HepG2 (cell line): ENCODE measurements at regions not wholly inside any gene's neighbourhood (a gene's known extent, or its start where the extent isn't known, plus 50 kb on each side); places are given as distances from the start of the nearest gene placed in this dataset.
A peak's percentile ranks its signal among the peaks of the same experiment; 100 is the strongest.

Experiments
- AGO1 ChIP-seq: fragments of 200-400 bp; formaldehyde crosslinking; IDR thresholded peaks from 2 replicates; pipeline ENCODE4 v1.6.1; 2017; ENCODE audit warnings: mild to moderate bottlenecking, low read depth, low read length, moderate library complexity; ENCODE audit not compliant: poor library complexity, severe bottlenecking
- AHR ChIP-seq: IDR thresholded peaks from 2 replicates; pipeline ENCODE4 v1.6.1; 2018; ENCODE audit warnings: missing genetic modification reagents, missing compliant biosample characterization
- ASH2L ChIP-seq: fragments of 300-600, 200-600 bp; sonication (generic); IDR thresholded peaks from 2 replicates; pipeline ENCODE4 v1.7.0; 2017; ENCODE audit warnings: low read depth, mild to moderate bottlenecking, moderate library complexity, mixed read lengths, low read length; ENCODE audit not compliant: insufficient read length
- FOXK2 ChIP-seq: fragments of 450-650 bp; IDR thresholded peaks from 2 replicates; pipeline ENCODE4 v1.6.1; 2016
- GATAD1 ChIP-seq: IDR thresholded peaks from 2 replicates; pipeline ENCODE4 v1.6.1; 2016; ENCODE audit warnings: missing genetic modification reagents, missing compliant biosample characterization
- MAFG ChIP-seq: sonication (generic); formaldehyde crosslinking; IDR thresholded peaks from 2 replicates; pipeline ENCODE4 v1.5.1; 2020; ENCODE audit warnings: mild to moderate bottlenecking, missing genetic modification reagents
- MATR3 ChIP-seq: sonication (generic); formaldehyde crosslinking; IDR thresholded peaks from 2 replicates; pipeline ENCODE4 v1.4.0; 2020; ENCODE audit warnings: missing genetic modification reagents
- NAIF1 ChIP-seq: sonication (generic); formaldehyde crosslinking; IDR thresholded peaks from 2 replicates; pipeline ENCODE4 v1.5.0; 2020; ENCODE audit warnings: mild to moderate bottlenecking, missing genetic modification reagents, borderline replicate concordance
- NFYB ChIP-seq: sonication (generic); formaldehyde crosslinking; IDR thresholded peaks from 2 replicates; pipeline ENCODE4 v1.4.0; 2020; ENCODE audit warnings: missing genetic modification reagents
- NR2C2 ChIP-seq: sonication (generic); formaldehyde crosslinking; IDR thresholded peaks from 2 replicates; pipeline ENCODE4 v1.4.0; 2020; ENCODE audit warnings: missing genetic modification reagents, mild to moderate bottlenecking, moderate library complexity, borderline replicate concordance
- PAWR ChIP-seq: sonication (generic); formaldehyde crosslinking; IDR thresholded peaks from 2 replicates; pipeline ENCODE4 v1.4.0; 2020; ENCODE audit warnings: missing genetic modification reagents, mild to moderate bottlenecking, borderline replicate concordance
- PCBP2 ChIP-seq: fragments of 200-400 bp; formaldehyde crosslinking; optimal IDR thresholded peaks from 2 replicates; pipeline ENCODE3; 2018; ENCODE audit warnings: low read length, low read depth; ENCODE audit not compliant: poor library complexity, severe bottlenecking
- PREB ChIP-seq: sonication (generic); formaldehyde crosslinking; IDR thresholded peaks from 2 replicates; pipeline ENCODE4 v1.4.0; 2020; ENCODE audit warnings: missing genetic modification reagents
- SALL1 ChIP-seq: sonication (generic); formaldehyde crosslinking; IDR thresholded peaks from 2 replicates; pipeline ENCODE4 v1.8.0; 2022; ENCODE audit warnings: mild to moderate bottlenecking, missing genetic modification reagents
- TBX2 ChIP-seq: sonication (generic); formaldehyde crosslinking; IDR thresholded peaks from 2 replicates; pipeline ENCODE4 v1.5.0; 2020; ENCODE audit warnings: missing genetic modification reagents, mild to moderate bottlenecking, borderline replicate concordance
- ZNF121 ChIP-seq: sonication (generic); formaldehyde crosslinking; IDR thresholded peaks from 2 replicates; pipeline ENCODE4 v1.5.0; 2020; ENCODE audit warnings: mild to moderate bottlenecking, missing genetic modification reagents
- ZNF160 ChIP-seq: sonication (generic); formaldehyde crosslinking; IDR thresholded peaks from 2 replicates; pipeline ENCODE4 v1.8.0; 2022; ENCODE audit warnings: mild to moderate bottlenecking, inconsistent platforms, missing genetic modification reagents
- ZNF276 ChIP-seq: sonication (generic); formaldehyde crosslinking; IDR thresholded peaks from 2 replicates; pipeline ENCODE4 v1.4.0; 2020; ENCODE audit warnings: mild to moderate bottlenecking, low read depth, missing genetic modification reagents
- ZNF30 ChIP-seq: sonication (generic); formaldehyde crosslinking; IDR thresholded peaks from 2 replicates; pipeline ENCODE4 v1.5.0; 2020; ENCODE audit warnings: mild to moderate bottlenecking, missing genetic modification reagents
- ZNF317 ChIP-seq: sonication (generic); formaldehyde crosslinking; IDR thresholded peaks from 2 replicates; pipeline ENCODE4 v1.5.0; 2020; ENCODE audit warnings: mild to moderate bottlenecking, missing genetic modification reagents
- ZNF331 ChIP-seq: sonication (generic); formaldehyde crosslinking; IDR thresholded peaks from 2 replicates; pipeline ENCODE4 v1.4.0; 2020; ENCODE audit warnings: missing genetic modification reagents
- ZNF484 ChIP-seq: sonication (generic); formaldehyde crosslinking; IDR thresholded peaks from 2 replicates; pipeline ENCODE4 v1.5.1; 2020; ENCODE audit warnings: mild to moderate bottlenecking, low read depth, missing genetic modification reagents, borderline replicate concordance
- ZNF570 ChIP-seq: sonication (generic); formaldehyde crosslinking; IDR thresholded peaks from 2 replicates; pipeline ENCODE4 v1.4.0; 2020; ENCODE audit warnings: mild to moderate bottlenecking, missing genetic modification reagents, borderline replicate concordance
- ZNF674 ChIP-seq: sonication (generic); formaldehyde crosslinking; IDR thresholded peaks from 2 replicates; pipeline ENCODE4 v1.5.0; 2020; ENCODE audit warnings: low read depth, mild to moderate bottlenecking, missing genetic modification reagents
- ZNF740 ChIP-seq: sonication (generic); formaldehyde crosslinking; IDR thresholded peaks from 2 replicates; pipeline ENCODE4 v1.4.0; 2020; ENCODE audit warnings: missing genetic modification reagents
- ZNF777 ChIP-seq: sonication (generic); formaldehyde crosslinking; IDR thresholded peaks from 2 replicates; pipeline ENCODE4 v1.4.0; 2020; ENCODE audit warnings: missing genetic modification reagents
- TF ChIP-seq, protein P1 (sequence below): sonication (generic); formaldehyde crosslinking; IDR thresholded peaks from 2 replicates; pipeline ENCODE4 v1.4.0; 2020; ENCODE audit warnings: missing genetic modification reagents

DNA sequence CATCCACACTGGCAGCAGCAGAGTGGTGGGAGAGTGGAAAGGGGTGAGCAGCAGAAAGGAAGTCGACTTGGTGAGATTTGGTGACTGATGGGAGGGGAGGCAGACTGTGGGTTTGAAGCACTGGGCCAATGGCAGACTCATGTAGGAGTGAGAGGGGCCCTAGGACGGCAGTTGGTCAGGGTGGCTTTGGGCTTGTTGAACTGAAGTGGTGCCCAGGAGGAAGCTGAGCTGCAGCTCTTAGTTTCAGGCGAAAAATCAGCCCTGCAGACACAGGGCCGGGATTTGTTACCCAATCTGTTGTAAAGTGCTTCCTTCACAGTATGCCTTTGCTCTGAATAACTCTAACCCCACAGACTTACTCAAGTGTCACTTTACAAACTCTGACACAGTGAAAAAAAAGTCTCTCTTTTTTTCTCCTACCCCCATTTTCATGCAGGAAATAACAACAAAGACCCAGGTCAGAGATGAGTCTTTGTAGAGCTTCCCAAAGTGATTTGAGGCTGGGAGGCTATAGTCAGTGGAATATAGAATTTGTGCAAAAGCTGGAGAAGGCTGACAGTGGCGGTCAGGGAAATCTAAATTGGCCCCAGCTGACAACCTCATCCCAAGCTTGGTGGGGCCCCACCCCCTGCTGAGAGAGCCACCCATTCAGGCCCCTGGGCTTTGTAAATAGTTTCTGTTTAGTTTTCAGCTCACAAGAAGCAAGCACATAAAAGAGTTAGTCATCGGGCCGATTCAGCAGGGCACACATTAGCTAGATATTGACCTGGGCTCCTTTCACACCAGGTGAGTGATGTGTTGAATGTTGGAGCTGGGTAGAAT lies 226.9 kb downstream of the VAPA start (continued):
- TF ChIP-seq ZNF30 (CRISPR knock-in tag) (no peak), ZNF484 (no peak), ASH2L (peak; percentile 26), ZNF331 (CRISPR knock-in tag) (no peak), PREB (CRISPR knock-in tag) (no peak), ZNF317 (CRISPR knock-in tag) (no peak), AHR (CRISPR knock-in tag) (no peak), GATAD1 (CRISPR knock-in tag) (no peak), PCBP2 (no peak), AGO1 (no peak), MATR3 (CRISPR knock-in tag) (no peak), NAIF1 (no peak), NFYB (CRISPR knock-in tag) (no peak), TBX2 (CRISPR knock-in tag) (peak; percentile 47; the same call in 1 of the 2 replicates), ZNF777 (CRISPR knock-in tag) (no peak), ZNF674 (CRISPR knock-in tag) (no peak), ZNF121 (no peak), NR2C2 (no peak), ZNF160 (CRISPR knock-in tag) (no peak), PAWR (CRISPR knock-in tag) (no peak), FOXK2 (no peak), ZNF570 (CRISPR knock-in tag) (no peak), MAFG (CRISPR knock-in tag) (no peak), ZNF276 (CRISPR knock-in tag) (no peak), SALL1 (CRISPR knock-in tag) (peak; percentile 39; the same call in 1 of the 2 replicates), ZNF740 (CRISPR knock-in tag) (no peak; the same call in 1 of the 2 replicates)
- TF ChIP-seq, protein P1, sequence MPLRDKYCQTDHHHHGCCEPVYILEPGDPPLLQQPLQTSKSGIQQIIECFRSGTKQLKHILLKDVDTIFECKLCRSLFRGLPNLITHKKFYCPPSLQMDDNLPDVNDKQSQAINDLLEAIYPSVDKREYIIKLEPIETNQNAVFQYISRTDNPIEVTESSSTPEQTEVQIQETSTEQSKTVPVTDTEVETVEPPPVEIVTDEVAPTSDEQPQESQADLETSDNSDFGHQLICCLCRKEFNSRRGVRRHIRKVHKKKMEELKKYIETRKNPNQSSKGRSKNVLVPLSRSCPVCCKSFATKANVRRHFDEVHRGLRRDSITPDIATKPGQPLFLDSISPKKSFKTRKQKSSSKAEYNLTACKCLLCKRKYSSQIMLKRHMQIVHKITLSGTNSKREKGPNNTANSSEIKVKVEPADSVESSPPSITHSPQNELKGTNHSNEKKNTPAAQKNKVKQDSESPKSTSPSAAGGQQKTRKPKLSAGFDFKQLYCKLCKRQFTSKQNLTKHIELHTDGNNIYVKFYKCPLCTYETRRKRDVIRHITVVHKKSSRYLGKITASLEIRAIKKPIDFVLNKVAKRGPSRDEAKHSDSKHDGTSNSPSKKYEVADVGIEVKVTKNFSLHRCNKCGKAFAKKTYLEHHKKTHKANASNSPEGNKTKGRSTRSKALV (CRISPR knock-in tag): no peak
